SK-N-SH (cell line): ENCODE measurements at regions not wholly inside any gene's neighbourhood (a gene's known extent, or its start where the extent isn't known, plus 50 kb on each side); places are given as distances from the start of the nearest gene placed in this dataset.

Experiments used
- EP300 ChIP-seq, 2 experiments: IDR thresholded peaks; 2 replicates each; pipeline versions ENCODE4 v1.4.0 to v1.6.1; 2012; ENCODE audit warnings: borderline replicate concordance in 1 of 2, low read depth in 1 of 2, low read length in 1 of 2
- FOXM1 ChIP-seq: IDR thresholded peaks from 2 replicates; pipeline ENCODE4 v1.4.0; 2012; ENCODE audit warnings: low read depth, mild to moderate bottlenecking
- MEF2A ChIP-seq: IDR thresholded peaks from 2 replicates; pipeline ENCODE4 v1.4.0; 2012; ENCODE audit warnings: low read depth, borderline replicate concordance
- NRF1 ChIP-seq: IDR thresholded peaks from 2 replicates; pipeline ENCODE4 v1.6.1; 2012; ENCODE audit warnings: low read depth, mild to moderate bottlenecking, low read length
- POLR2AphosphoS5 ChIP-seq: IDR thresholded peaks from 2 replicates; pipeline ENCODE4 v1.6.1; 2012; ENCODE audit warnings: low read depth, low read length
- TEAD4 ChIP-seq: IDR thresholded peaks from 2 replicates; pipeline ENCODE4 v1.4.0; 2012; ENCODE audit warnings: mild to moderate bottlenecking, borderline replicate concordance; ENCODE audit not compliant: insufficient read depth
- TF ChIP-seq, protein P1 (sequence below): fragments of 200-600 bp; sonication (generic); IDR thresholded peaks from 2 replicates; pipeline ENCODE4 v1.6.1; 2017; ENCODE audit warnings: antibody characterized with exemption, mild to moderate bottlenecking, moderate library complexity

DNA sequence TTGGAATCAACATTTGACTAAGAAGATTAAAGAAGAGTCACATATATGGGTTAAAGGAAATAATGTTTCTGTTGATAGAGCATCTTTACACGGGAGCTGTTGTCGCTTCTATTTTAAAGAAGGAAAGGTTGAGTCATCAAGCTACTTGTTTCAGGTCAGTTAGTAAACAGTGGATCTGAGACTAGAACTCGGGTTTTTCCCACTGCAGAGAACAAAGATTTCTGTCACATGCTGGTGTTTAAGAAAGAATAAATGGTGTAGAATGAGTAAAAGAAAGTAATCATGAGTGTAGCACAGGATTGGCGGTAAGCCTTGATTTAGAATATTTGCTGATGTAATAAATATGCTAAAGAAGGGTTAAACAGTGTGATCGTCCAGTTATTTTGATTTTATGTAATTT lies 455.5 kb downstream of the AEBP2 start:
- TF ChIP-seq, protein P1, sequence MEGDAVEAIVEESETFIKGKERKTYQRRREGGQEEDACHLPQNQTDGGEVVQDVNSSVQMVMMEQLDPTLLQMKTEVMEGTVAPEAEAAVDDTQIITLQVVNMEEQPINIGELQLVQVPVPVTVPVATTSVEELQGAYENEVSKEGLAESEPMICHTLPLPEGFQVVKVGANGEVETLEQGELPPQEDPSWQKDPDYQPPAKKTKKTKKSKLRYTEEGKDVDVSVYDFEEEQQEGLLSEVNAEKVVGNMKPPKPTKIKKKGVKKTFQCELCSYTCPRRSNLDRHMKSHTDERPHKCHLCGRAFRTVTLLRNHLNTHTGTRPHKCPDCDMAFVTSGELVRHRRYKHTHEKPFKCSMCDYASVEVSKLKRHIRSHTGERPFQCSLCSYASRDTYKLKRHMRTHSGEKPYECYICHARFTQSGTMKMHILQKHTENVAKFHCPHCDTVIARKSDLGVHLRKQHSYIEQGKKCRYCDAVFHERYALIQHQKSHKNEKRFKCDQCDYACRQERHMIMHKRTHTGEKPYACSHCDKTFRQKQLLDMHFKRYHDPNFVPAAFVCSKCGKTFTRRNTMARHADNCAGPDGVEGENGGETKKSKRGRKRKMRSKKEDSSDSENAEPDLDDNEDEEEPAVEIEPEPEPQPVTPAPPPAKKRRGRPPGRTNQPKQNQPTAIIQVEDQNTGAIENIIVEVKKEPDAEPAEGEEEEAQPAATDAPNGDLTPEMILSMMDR: no peak
- TF ChIP-seq POLR2AphosphoS5 (no peak), MEF2A (no peak), EP300 (IDR thresholded peaks at IDR 0.05; ENCODE audit: borderline replicate concordance in 1 of 2, low read depth in 1 of 2, low read length in 1 of 2) (no peak), NRF1 (no peak), FOXM1 (no peak), TEAD4 (no peak)
